ENCODE measurements at regions not wholly inside any gene's neighbourhood (a gene's known extent, or its start where the extent isn't known, plus 50 kb on each side); places are given as distances from the start of the nearest gene placed in this dataset.

- no peak overlapping the region for H3K4me2 ChIP-seq (ENCODE audit: insufficient read depth, insufficient read length, low read length)
- H3K9me3 ChIP-seq (ENCODE audit: control insufficient read depth, low read depth, low read length), result no peaks in the 10 kb centered on the region
- H3K27me3 Mint-ChIP-seq (ENCODE audit: low read depth), result no peaks in the 10 kb centered on the region
- H2AFZ ChIP-seq (ENCODE audit: low read length), result no peak overlapping the region
- H3K27ac Mint-ChIP-seq, result peak overlapping the region in 1 of 3 experiments; percentile 12; a peak in 1 of 7 replicates
- H4K8ac ChIP-seq (replicated peaks; ENCODE audit: insufficient read length, low read depth, low read length), result no peak overlapping the region
- H3K18ac ChIP-seq (ENCODE audit: insufficient read length, low read depth, low read length), result no peak overlapping the region
- H4K5ac ChIP-seq (ENCODE audit: insufficient read length, low read depth, low read length), result no peak overlapping the region
- no peak overlapping the region for H3K9ac ChIP-seq (ENCODE audit: extremely low read depth, insufficient read length, low read length)
- no peaks in the 10 kb centered on the region; a peak in 1 of 7 replicates for H3K36me3 Mint-ChIP-seq (ENCODE audit: insufficient read depth in 1 of 3, low read depth in 3 of 3)
- H3K4me1 Mint-ChIP-seq, result peaks cover 24 to 25% of the 10 kb centered on the region in 2 experiments
- no CpG with 5 or more reads among the region's 2 CpGs for WGBS (ENCODE audit: extremely low coverage, insufficient read length, low lambda C conversion rate)
- no peak for TF ChIP-seq CTCF (conservative IDR thresholded peaks at IDR 0.05)
- no peaks in the 10 kb centered on the region for H3K79me2 ChIP-seq (ENCODE audit: insufficient read depth, low read length)
- no peaks in the 10 kb centered on the region for H3K23me2 ChIP-seq (ENCODE audit: insufficient read length, low read depth, low read length, poor library complexity, severe bottlenecking)
- H3K4me3 Mint-ChIP-seq, result no peak overlapping the region
- no peak overlapping the region for H3K4ac ChIP-seq (ENCODE audit: low read depth, low read length)
- DNase-seq, result no peak
- no peaks in the 10 kb centered on the region for H3K27me3 ChIP-seq (ENCODE audit: insufficient read depth, low read length)
- H2BK15ac ChIP-seq (ENCODE audit: low read depth, low read length), result no peak overlapping the region
- H3K9me3 Mint-ChIP-seq, result 0 out of 5 replicates have a peak, but pooled peaks cover 0 to 4% of the 10 kb centered on the region in 2 experiments
- no peak overlapping the region for H3K23ac ChIP-seq (ENCODE audit: insufficient read length, low read depth, low read length)
- no peak overlapping the region for H3K56ac ChIP-seq (ENCODE audit: insufficient read length, low read depth, low read length)
- no peak overlapping the region for H3T11ph ChIP-seq (ENCODE audit: low read length)
- no peaks in the 10 kb centered on the region for H4K20me1 ChIP-seq (ENCODE audit: control insufficient read depth, insufficient read depth, insufficient read length)
- no peak overlapping the region for H3K14ac ChIP-seq (ENCODE audit: insufficient read depth, low read length)
- H3K4me1 ChIP-seq (ENCODE audit: insufficient read depth, low read length), result peaks cover 7% of the 10 kb centered on the region; the same call in 1 of the 2 replicates
- H2AK5ac ChIP-seq (ENCODE audit: insufficient read length, low read length), result no peak overlapping the region
- no peaks in the 10 kb centered on the region for H3K79me1 ChIP-seq (ENCODE audit: insufficient read depth, low read depth, low read length, poor library complexity, severe bottlenecking)
- no peak overlapping the region for H3K27ac ChIP-seq (ENCODE audit: insufficient read length, low read depth, low read length)
- no peak overlapping the region for H4K91ac ChIP-seq (ENCODE audit: insufficient read length, low read depth, low read length)
- H2BK12ac ChIP-seq (ENCODE audit: insufficient read length, low read depth, low read length), result no peak overlapping the region
- no peak overlapping the region for H2BK5ac ChIP-seq (ENCODE audit: insufficient read length, low read length)
- no peak overlapping the region for H2BK120ac ChIP-seq (ENCODE audit: low read depth, low read length, poor library complexity, severe bottlenecking)
- no peak overlapping the region for H2BK20ac ChIP-seq (ENCODE audit: low read depth, low read length, poor library complexity, severe bottlenecking)
Observed at GRCh38 chr4:19009881-19010280, 988.3 kb upstream of the LCORL start.
